Keratinocyte (primary cell): ENCODE measurements at regions not wholly inside any gene's neighbourhood (a gene's known extent, or its start where the extent isn't known, plus 50 kb on each side); places are given as distances from the start of the nearest gene placed in this dataset.

Experiments used
- CTCF ChIP-seq, 3 experiments: IDR thresholded peaks in 1 of 3; conservative IDR thresholded peaks in 1 of 3; optimal IDR thresholded peaks in 1 of 3; 2 replicates in 2 of 3; 3 replicates in 1 of 3; pipeline versions ENCODE3 to v1.5.1; 2011; ENCODE audit warnings: low read length in 3 of 3, mild to moderate bottlenecking in 3 of 3, moderate library complexity in 2 of 3, control low read depth in 1 of 3, inconsistent platforms in 1 of 3; ENCODE audit not compliant: insufficient read depth in 2 of 3; ENCODE audit errors: extremely low read depth in 1 of 3
- EZH2 ChIP-seq: IDR thresholded peaks from one replicate; pipeline ENCODE4 v1.6.1; 2012; ENCODE audit warnings: inconsistent platforms, mild to moderate bottlenecking, low read length, moderate library complexity

DNA sequence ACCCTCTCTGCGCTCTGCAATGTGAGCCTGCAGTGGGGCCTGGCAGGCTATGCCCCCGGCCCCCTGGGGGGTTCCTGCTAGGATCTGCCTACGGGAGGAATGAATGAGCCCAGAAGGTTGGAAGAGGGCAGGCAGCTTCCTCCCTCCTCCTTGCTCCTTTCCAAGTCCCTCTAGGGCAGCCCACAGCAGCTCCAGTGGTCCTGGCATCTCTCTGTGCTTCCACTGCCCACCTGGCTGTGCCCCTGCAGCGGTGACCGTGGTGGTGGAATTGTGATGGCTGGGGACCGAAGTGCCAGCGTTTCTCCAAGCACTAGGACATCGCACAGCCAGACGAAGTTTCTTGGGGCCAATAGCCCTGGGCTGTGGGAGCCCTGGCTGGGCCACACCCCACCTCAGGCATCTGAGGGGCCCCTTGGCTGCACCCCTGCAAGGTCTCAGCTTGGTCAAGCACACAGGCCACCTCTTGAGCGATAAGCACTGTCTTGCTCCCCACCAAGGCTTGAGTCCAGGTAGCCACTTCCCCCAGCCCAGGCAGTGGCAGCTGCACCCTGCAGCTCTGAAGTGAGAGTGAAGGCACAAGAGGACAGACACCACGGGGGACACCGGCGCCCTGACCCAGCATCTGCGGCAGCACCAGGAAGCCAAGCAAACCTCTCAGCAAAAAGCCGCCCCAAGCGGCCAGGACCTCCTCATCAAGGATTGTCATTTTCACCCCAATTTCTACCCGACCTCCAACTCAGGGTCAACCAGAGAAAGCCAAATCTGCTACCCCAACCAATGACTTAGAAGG, 346.3 kb downstream of the CTTN start:
- no peak for TF ChIP-seq CTCF (optimal IDR thresholded peaks at IDR 0.05 in 1 of 3, IDR thresholded peaks at IDR 0.05 in 1 of 3, conservative IDR thresholded peaks at IDR 0.05 in 1 of 3; ENCODE audit: extremely low read depth in 1 of 3, insufficient read depth in 2 of 3, low read length in 3 of 3)
- no peak for TF ChIP-seq EZH2
